Activated naive CD8-positive, alpha-beta T cell treated with anti-CD3 and anti-CD28 coated beads, Interleukin-2, amount 50 U/mL, for 24 hours (primary cell): ENCODE measurements at regions not wholly inside any gene's neighbourhood (a gene's known extent, or its start where the extent isn't known, plus 50 kb on each side); places are given as distances from the start of the nearest gene placed in this dataset.

Experiments
- ATAC-seq: fragments of 150-1000 bp; cut with Tn5 transposase; one replicate; pipeline ENCODE4 v1.10.0; 2021
- DNase-seq: peaks from one replicate; pipeline ENCODE4 v3.0.0; 2021
- H3K27ac Mint-ChIP-seq: one replicate; pipeline ENCODE4 v1.8.0; 2021; ENCODE audit warnings: mild to moderate bottlenecking, mixed read lengths
- H3K27me3 Mint-ChIP-seq: one replicate; pipeline ENCODE4 v1.8.0; 2021; ENCODE audit warnings: mixed read lengths
- H3K36me3 Mint-ChIP-seq: one replicate; pipeline ENCODE4 v1.8.0; 2021; ENCODE audit warnings: low read depth, mixed read lengths
- H3K4me1 Mint-ChIP-seq: one replicate; pipeline ENCODE4 v1.8.0; 2021; ENCODE audit warnings: mixed read lengths
- H3K4me3 Mint-ChIP-seq: one replicate; pipeline ENCODE4 v1.8.0; 2021; ENCODE audit warnings: mild to moderate bottlenecking, moderate library complexity, mixed read lengths
- H3K9me3 Mint-ChIP-seq: one replicate; pipeline ENCODE4 v1.8.0; 2021; ENCODE audit warnings: mixed read lengths

DNA sequence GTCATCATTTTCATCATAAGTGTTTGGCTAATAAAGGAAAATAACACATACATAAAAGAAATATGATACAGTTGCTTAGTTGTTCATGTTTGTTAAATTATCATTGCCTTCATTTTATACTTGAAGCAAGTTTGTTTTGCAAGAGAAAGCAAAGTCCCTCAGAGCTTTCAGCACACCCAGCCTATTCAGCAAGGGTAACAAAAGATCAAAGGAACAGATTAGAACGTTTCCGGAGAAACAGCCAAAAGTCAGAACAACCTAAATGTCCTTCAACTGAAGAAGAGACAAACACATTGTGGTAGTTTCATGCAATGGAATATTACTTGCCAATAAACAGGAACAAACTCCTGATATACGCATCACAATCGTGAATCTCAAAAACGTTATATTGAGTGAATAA is 380.7 kb downstream of the MZT1 start:
- DNase-seq (no peak), ATAC-seq (no peak)
- H3K27ac Mint-ChIP-seq, result no peak overlapping the region
- no peaks in the 10 kb centered on the region for H3K4me1 Mint-ChIP-seq
- peaks cover 5% of the 10 kb centered on the region for H3K9me3 Mint-ChIP-seq
- no peaks in the 10 kb centered on the region for H3K36me3 Mint-ChIP-seq
- no peak overlapping the region for H3K4me3 Mint-ChIP-seq
- H3K27me3 Mint-ChIP-seq, result no peaks in the 10 kb centered on the region

- Mint-ChIP-seq H3K4me1 (no peaks in the 10 kb centered on the region), H3K27ac (no peak overlapping the region), H3K36me3 (no peaks in the 10 kb centered on the region), H3K27me3 (no peaks in the 10 kb centered on the region), H3K9me3 (peaks cover 10% of the 10 kb centered on the region), H3K4me3 (no peak overlapping the region)
- DNase-seq (no peak), ATAC-seq (no peak)
Observed at GRCh38 chr13:72342364-72342763, 385.1 kb downstream of the MZT1 start.

DNA sequence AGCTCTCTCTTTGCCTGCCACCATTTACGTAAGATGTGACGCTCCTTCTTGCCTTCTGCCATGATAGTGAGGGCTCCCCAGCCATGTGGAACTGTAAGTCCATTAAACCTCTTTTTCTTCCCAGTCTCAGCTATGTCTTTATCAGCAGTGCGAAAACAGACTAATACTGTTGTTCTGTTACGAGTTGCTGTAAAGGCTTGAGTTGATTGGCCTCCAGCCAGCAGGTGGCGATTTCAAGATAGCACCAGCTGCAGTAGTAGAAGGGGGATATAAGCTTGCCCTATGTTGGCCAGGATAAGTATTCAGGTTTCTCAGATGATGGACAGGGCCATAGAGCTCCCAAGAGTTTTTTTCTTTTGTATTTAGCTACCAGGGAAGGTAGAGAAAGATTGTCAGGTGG is 385.5 kb downstream of the MZT1 start:
- Mint-ChIP-seq H3K9me3 (peaks cover 10% of the 10 kb centered on the region), H3K27me3 (no peaks in the 10 kb centered on the region), H3K27ac (no peak overlapping the region), H3K4me3 (no peak overlapping the region), H3K4me1 (no peaks in the 10 kb centered on the region), H3K36me3 (no peaks in the 10 kb centered on the region)
- DNase-seq, result no peak
- ATAC-seq, result no peak

DNA sequence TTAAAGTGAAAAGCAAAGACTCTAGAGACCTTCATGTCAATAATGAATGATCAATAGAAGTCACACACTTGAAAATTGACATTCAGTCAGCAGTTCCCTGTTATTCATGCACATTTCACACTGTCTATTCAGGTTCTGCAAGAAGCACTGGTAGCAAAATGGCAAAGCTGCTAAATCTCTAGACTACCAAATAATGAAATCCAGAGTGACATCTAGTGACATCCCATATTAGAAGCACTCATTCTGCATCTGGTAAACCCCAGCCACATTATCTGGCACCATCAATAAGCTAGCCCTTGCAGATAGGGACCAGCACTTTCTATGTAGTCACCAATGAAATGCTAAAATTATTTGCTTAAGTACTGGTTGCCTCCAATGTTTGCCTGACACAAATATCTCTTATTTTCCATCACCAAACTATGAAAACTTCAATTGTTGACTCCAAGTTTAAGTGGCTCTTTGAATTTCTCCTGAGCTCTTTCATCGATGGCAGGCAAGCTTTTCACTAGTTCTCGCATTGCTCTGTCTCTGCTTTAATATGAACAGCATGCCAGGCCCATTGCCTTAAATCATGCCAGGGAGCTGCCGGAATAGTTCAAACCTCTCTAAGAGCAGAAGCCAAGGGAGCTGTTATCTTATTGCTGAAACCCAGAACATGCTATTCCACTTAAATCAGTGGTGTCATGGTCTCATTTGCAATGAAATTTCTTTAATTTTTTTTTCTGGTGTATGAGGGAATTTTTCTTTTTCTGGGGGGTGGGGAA is 409.9 kb downstream of the MZT1 start:
- Mint-ChIP-seq H3K4me1 (no peaks in the 10 kb centered on the region), H3K4me3 (no peak overlapping the region), H3K9me3 (peaks cover 3% of the 10 kb centered on the region), H3K36me3 (no peaks in the 10 kb centered on the region), H3K27me3 (no peaks in the 10 kb centered on the region), H3K27ac (no peak overlapping the region)
- DNase-seq (no peak), ATAC-seq (no peak)

GRCh38 chr13:72316716-72317115 is 410.7 kb downstream of the MZT1 start:
- Mint-ChIP-seq H3K27me3 (no peaks in the 10 kb centered on the region), H3K4me1 (no peaks in the 10 kb centered on the region), H3K9me3 (peaks cover 3% of the 10 kb centered on the region), H3K27ac (no peak overlapping the region), H3K36me3 (no peaks in the 10 kb centered on the region), H3K4me3 (no peak overlapping the region)
- ATAC-seq (no peak), DNase-seq (no peak)

DNA sequence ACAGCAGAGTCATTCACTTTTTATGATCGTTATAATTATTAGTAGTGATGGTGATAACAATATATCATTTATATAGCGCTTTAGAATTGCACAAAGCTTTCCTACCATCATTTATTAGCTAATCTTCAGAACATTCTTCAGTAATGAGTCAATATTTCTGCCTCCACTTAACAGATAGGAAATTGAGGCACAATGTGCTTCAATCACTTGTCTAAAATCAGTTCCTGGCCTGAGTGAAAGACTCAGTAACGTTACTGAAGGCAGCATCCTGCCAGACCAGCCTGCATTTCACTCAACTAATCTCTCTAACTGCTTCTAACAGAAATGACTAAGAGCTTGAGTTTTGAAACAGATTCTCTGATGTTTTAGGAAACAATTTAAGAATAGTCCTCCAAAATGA is 412.1 kb downstream of the MZT1 start:
- Mint-ChIP-seq H3K4me1 (no peaks in the 10 kb centered on the region), H3K4me3 (no peak overlapping the region), H3K27me3 (no peaks in the 10 kb centered on the region), H3K9me3 (peaks cover 3% of the 10 kb centered on the region), H3K27ac (no peak overlapping the region), H3K36me3 (no peaks in the 10 kb centered on the region)
- DNase-seq, result no peak
- no peak for ATAC-seq

DNA sequence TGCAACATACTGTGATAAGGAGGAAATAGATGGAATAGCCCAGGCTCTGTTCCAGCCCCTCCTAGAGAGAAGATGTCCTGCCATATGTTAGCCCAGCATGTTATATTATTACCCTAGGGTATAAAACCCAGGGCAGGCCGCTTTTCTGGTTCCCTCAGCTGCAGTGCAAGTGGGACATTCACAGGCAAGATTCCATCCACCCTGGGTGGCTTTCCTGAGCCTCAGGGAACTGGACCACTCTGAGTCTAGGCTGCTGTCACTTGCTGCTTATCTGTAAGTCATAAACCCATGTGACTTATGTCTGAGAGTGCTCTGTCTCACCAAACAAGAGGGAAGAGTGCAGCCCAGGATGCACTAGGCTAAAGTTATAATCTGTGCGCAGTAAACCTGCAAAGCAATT is 413.2 kb downstream of the MZT1 start:
- H3K9me3 Mint-ChIP-seq, result peaks cover 3% of the 10 kb centered on the region
- no peak overlapping the region for H3K4me3 Mint-ChIP-seq
- H3K36me3 Mint-ChIP-seq, result no peaks in the 10 kb centered on the region
- DNase-seq (no peak), ATAC-seq (no peak)
- no peaks in the 10 kb centered on the region for H3K27me3 Mint-ChIP-seq
- no peaks in the 10 kb centered on the region for H3K4me1 Mint-ChIP-seq
- H3K27ac Mint-ChIP-seq, result no peak overlapping the region

DNA sequence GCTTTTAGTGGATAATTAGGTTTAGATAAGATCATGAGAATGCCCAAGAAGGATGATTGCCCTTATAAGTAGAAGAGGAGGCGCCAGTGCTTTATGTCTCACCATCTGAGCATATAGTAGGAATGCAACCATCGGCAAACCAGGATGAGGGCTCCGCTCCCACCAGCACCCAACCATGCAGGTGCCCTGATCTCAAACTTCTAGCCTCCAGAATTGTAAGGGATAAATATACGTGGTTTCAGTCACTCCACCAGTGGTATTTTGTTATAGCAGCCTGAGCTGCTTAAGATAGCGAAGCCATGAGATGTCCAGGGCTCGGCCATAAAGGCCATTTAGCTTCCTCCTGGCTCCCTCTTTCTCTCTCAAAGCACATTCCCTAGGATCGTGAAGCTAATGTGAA is 413.9 kb downstream of the MZT1 start:
- no peaks in the 10 kb centered on the region for H3K4me1 Mint-ChIP-seq
- DNase-seq (no peak), ATAC-seq (no peak)
- no peaks in the 10 kb centered on the region for H3K36me3 Mint-ChIP-seq
- no peaks in the 10 kb centered on the region for H3K27me3 Mint-ChIP-seq
- H3K4me3 Mint-ChIP-seq, result no peak overlapping the region
- H3K9me3 Mint-ChIP-seq, result no peaks in the 10 kb centered on the region
- no peak overlapping the region for H3K27ac Mint-ChIP-seq

- no peak overlapping the region for H3K27ac Mint-ChIP-seq
- no peaks in the 10 kb centered on the region for H3K4me1 Mint-ChIP-seq
- ATAC-seq (no peak), DNase-seq (no peak)
- H3K27me3 Mint-ChIP-seq, result no peaks in the 10 kb centered on the region
- no peaks in the 10 kb centered on the region for H3K36me3 Mint-ChIP-seq
- no peak overlapping the region for H3K4me3 Mint-ChIP-seq
- peaks cover 5% of the 10 kb centered on the region for H3K9me3 Mint-ChIP-seq
Observed at GRCh38 chr13:72303941-72304746, 423.3 kb downstream of the MZT1 start.

DNA sequence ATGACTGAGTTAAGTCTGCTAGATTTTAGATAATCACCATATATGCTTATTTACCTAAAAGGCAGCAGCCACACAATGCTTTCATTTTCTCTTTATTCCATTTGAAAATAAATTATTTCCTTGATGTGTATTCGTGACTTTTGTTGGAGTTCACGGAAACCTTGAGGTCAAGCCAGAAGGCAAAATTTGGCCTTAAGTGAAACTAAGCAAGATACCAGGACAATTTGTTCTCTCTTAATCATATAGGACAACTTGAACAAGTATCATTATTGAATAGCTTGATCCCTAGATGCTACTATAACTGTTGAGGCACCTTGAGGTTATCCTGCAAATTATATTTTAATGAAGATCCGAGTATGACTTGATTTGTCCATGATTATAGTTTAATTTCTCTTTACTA is 429.2 kb upstream of the DACH1 start:
- ATAC-seq, result no peak
- no peak overlapping the region for H3K27ac Mint-ChIP-seq

DNA sequence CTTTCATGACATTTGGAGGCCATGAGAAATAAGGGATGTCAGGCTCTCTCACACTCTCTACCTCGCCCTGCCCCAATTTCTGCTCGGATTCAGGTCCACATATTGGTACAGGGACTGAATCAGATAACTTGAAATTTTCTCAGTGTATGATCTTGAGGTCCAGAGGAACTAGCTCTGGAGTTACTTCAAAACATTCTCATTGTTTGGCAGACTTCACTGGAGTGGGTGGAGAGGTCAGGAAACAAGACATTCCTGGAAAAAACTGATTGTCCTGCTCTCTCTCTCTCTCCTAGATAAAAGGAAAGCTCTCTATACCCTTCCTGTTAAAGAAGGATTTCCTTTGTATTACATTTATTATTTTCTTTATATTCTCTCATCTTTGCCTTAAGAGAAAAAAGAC is 428.1 kb upstream of the DACH1 start:
- no peak overlapping the region for H3K27ac Mint-ChIP-seq
- ATAC-seq (no peak), DNase-seq (no peak)
- no peak overlapping the region for H3K4me3 Mint-ChIP-seq
- H3K4me1 Mint-ChIP-seq, result no peaks in the 10 kb centered on the region
- no peaks in the 10 kb centered on the region for H3K36me3 Mint-ChIP-seq
- no peaks in the 10 kb centered on the region for H3K27me3 Mint-ChIP-seq
- peaks cover 14% of the 10 kb centered on the region for H3K9me3 Mint-ChIP-seq

More for the DNA sequence above, 429.2 kb upstream of the DACH1 start:
- Mint-ChIP-seq H3K27me3 (no peaks in the 10 kb centered on the region), H3K4me1 (no peaks in the 10 kb centered on the region), H3K4me3 (no peak overlapping the region), H3K36me3 (no peaks in the 10 kb centered on the region), H3K9me3 (peaks cover 14% of the 10 kb centered on the region)
- no peak for DNase-seq

DNA sequence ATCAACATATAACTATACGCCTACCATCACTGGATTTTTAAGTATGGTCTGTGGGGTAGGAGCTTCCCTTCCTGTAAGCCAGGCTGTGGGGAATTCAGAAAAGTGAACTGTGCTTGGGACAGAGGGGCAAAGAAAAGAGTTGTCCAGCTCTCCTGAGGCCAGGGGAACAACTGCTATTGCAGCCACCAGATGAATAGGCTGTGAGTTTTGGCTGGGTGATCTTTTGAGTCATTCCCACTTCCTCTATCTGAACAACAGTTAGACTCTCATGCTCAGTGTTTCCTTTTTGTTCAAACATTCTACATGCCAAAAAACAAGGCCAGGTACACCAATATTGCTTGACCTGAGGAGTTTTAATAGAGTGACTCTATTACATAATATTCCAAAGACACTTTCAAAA is 426.2 kb upstream of the DACH1 start:
- no peaks in the 10 kb centered on the region for H3K4me1 Mint-ChIP-seq
- ATAC-seq (no peak), DNase-seq (no peak)
- H3K4me3 Mint-ChIP-seq, result no peak overlapping the region
- H3K36me3 Mint-ChIP-seq, result no peaks in the 10 kb centered on the region
- H3K9me3 Mint-ChIP-seq, result peaks cover 14% of the 10 kb centered on the region
- H3K27ac Mint-ChIP-seq, result no peak overlapping the region
- no peaks in the 10 kb centered on the region for H3K27me3 Mint-ChIP-seq

DNA sequence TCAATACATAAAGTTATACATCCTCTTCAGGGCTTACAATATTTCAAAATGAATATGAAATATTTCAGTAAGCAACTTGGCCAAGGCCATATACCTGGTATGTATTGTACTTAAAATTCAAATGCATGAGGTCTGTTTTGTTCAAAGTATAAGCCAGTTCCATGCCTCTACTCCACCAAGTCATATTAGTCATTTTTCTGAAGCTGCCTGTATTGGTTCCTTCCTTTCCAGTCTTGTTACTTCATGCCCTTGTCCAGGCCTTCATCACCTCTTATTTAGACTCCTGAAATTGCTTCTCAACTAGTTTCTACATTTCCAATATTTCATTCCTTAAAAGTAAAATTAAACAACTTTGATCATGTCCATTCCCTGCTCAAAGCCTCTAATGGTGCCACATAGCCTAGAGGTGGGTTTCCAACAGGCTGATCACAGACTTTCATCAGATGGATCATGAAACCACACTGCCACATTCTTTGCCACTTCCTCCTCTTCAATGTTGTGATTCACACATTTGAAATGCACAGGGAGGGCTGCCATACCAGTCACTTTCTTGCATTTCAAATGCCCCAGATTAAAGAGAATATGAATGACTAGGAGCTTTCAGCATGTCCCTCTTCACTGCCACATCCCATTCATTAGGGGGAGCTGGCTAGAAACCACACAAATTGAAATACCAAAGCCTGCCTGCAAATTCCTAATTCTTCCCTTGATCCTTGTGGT is 424.1 kb upstream of the DACH1 start:
- Mint-ChIP-seq H3K4me3 (no peak overlapping the region), H3K27ac (no peak overlapping the region), H3K36me3 (no peaks in the 10 kb centered on the region), H3K4me1 (no peaks in the 10 kb centered on the region), H3K27me3 (no peaks in the 10 kb centered on the region), H3K9me3 (peaks cover 14% of the 10 kb centered on the region)
- ATAC-seq (no peak), DNase-seq (no peak)

- H3K4me3 Mint-ChIP-seq, result no peak overlapping the region
- H3K27me3 Mint-ChIP-seq, result no peaks in the 10 kb centered on the region
- no peaks in the 10 kb centered on the region for H3K9me3 Mint-ChIP-seq
- no peaks in the 10 kb centered on the region for H3K36me3 Mint-ChIP-seq
- H3K27ac Mint-ChIP-seq, result no peak overlapping the region
- H3K4me1 Mint-ChIP-seq, result no peaks in the 10 kb centered on the region
- DNase-seq (no peak), ATAC-seq (no peak)
Observed at GRCh38 chr13:72286421-72286820, 419.4 kb upstream of the DACH1 start.

- no peaks in the 10 kb centered on the region for H3K9me3 Mint-ChIP-seq
- DNase-seq (no peak), ATAC-seq (no peak)
- no peak overlapping the region for H3K27ac Mint-ChIP-seq
- H3K4me3 Mint-ChIP-seq, result no peak overlapping the region
- no peaks in the 10 kb centered on the region for H3K36me3 Mint-ChIP-seq
- no peaks in the 10 kb centered on the region for H3K4me1 Mint-ChIP-seq
- no peaks in the 10 kb centered on the region for H3K27me3 Mint-ChIP-seq
Observed at GRCh38 chr13:72284791-72285190, 417.8 kb upstream of the DACH1 start.
